ENCODE measurements at regions not wholly inside any gene's neighbourhood (a gene's known extent, or its start where the extent isn't known, plus 50 kb on each side); places are given as distances from the start of the nearest gene placed in this dataset.

DNA sequence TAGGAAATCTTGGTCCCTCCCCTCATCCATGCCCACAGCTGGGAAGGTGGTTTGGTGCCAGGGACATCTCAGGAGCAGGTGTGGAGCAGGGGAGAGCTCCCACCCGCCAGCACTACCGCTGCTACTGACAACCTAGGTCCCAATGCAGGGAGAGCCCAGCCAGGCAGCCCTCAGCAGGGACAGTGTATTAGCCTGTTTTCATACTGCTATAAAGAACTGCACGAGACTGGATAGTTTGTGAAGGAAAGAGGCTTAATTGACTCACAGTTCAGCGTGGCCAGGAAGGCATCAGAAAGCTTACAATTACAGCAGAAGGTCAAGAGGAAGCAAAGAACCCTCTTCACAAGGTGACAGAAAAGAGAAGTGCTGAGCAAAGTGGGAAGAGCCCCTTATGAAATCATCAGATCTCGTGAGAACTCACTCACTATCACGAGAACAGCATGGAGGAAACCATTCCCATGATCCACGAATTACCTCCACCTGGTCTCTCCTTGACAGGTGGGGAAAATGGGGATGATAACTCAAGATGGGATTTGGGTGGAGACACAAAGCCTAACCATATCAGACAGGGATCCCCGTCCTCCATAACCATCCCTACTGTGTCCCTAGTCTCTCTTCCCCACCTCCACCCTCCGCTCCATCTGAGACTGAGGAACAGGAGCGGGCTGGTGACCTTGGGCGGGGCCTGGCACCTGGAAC is 218.6 kb downstream of the TBC1D2B start:
- TF ChIP-seq, protein P1, sequence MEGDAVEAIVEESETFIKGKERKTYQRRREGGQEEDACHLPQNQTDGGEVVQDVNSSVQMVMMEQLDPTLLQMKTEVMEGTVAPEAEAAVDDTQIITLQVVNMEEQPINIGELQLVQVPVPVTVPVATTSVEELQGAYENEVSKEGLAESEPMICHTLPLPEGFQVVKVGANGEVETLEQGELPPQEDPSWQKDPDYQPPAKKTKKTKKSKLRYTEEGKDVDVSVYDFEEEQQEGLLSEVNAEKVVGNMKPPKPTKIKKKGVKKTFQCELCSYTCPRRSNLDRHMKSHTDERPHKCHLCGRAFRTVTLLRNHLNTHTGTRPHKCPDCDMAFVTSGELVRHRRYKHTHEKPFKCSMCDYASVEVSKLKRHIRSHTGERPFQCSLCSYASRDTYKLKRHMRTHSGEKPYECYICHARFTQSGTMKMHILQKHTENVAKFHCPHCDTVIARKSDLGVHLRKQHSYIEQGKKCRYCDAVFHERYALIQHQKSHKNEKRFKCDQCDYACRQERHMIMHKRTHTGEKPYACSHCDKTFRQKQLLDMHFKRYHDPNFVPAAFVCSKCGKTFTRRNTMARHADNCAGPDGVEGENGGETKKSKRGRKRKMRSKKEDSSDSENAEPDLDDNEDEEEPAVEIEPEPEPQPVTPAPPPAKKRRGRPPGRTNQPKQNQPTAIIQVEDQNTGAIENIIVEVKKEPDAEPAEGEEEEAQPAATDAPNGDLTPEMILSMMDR (IDR thresholded peaks at IDR 0.05) = no peak
- TF ChIP-seq EZH2 (IDR thresholded peaks at IDR 0.05; ENCODE audit: borderline replicate concordance, insufficient read depth, low read depth, low read length, poor library complexity, severe bottlenecking) = no peak

All from B cell (primary cell).